Uterus (tissue), 3 donors: ENCODE measurements at regions not wholly inside any gene's neighbourhood (a gene's known extent, or its start where the extent isn't known, plus 50 kb on each side); places are given as distances from the start of the nearest gene placed in this dataset.

ENCODE experiments used
- DNase-seq, 2 donors: peaks; one replicate each; pipeline ENCODE4 v3.0.0-alpha.2; 2019 to 2020
- H3K27ac ChIP-seq, 2 donors: fragments of 200-600 bp; sonication (generic); 1 replicate in 1 of 2; 2 replicates in 1 of 2; pipeline ENCODE4 v1.5.1; 2016 to 2018
- H3K27me3 ChIP-seq, 2 donors: fragments of 200-600 bp; sonication (generic); one replicate each; pipeline ENCODE4 v1.5.1; 2018 to 2019; ENCODE audit warnings: control low read depth in 1 of 2
- H3K36me3 ChIP-seq, 2 donors: fragments of 200-600 bp; sonication (generic); one replicate each; pipeline ENCODE4 v1.5.1; 2019; ENCODE audit warnings: control low read depth in 1 of 2
- H3K4me1 ChIP-seq, 2 donors: fragments of 200-600 bp; sonication (generic); one replicate each; pipeline ENCODE4 v1.5.1; 2018 to 2019; ENCODE audit warnings: control low read depth in 1 of 2
- H3K4me3 ChIP-seq, 2 donors: fragments of 200-600 bp; sonication (generic); 1 replicate in 1 of 2; 2 replicates in 1 of 2; pipeline ENCODE4 v1.5.1; 2018 to 2019; ENCODE audit warnings: mild to moderate bottlenecking in 1 of 2
- H3K9me3 ChIP-seq, 2 donors: fragments of 200-600 bp; sonication (generic); one replicate each; pipeline ENCODE4 v1.5.1; 2019; ENCODE audit warnings: control low read depth in 1 of 2
- CTCF ChIP-seq, 4 experiments: fragments of 200-600 bp in 2 of 4; fragments of 450-650 bp in 2 of 4; sonication (generic) in 2 of 4; IDR thresholded peaks; one replicate each; pipeline ENCODE4 v1.5.1; 2016 to 2019; ENCODE audit warnings: antibody characterized with exemption in 4 of 4, mild to moderate bottlenecking in 2 of 4, moderate library complexity in 1 of 4
- POLR2A ChIP-seq, 2 donors: fragments of 450-650 bp; IDR thresholded peaks; one replicate each; pipeline ENCODE4 v1.6.1; 2016; ENCODE audit warnings: antibody characterized with exemption in 2 of 2, mild to moderate bottlenecking in 1 of 2, moderate library complexity in 1 of 2
- intact Hi-C: fragments of 100-400 bp; cut with DNase I; formaldehyde crosslinking; loops from one replicate; pipeline ENCODE4 v1.15.1; 2023; ENCODE audit warnings: low total_unique reads
- donor health status: DM: yes; HTN: yes; CAD: no.

- no peaks in the 10 kb centered on the region for H3K27me3 ChIP-seq
- H3K4me1 ChIP-seq = no peaks in the 10 kb centered on the region
- no peak for TF ChIP-seq POLR2A (IDR thresholded peaks at IDR 0.05)
- TF ChIP-seq CTCF (IDR thresholded peaks at IDR 0.05) = no peak
- intact Hi-C loops = no loop called here
- no peaks in the 10 kb centered on the region for H3K9me3 ChIP-seq
- H3K27ac ChIP-seq = no peak overlapping the region
- no peaks in the 10 kb centered on the region for H3K36me3 ChIP-seq
- no peak for DNase-seq
- H3K4me3 ChIP-seq = no peak overlapping the region
Measured at GRCh38 chr5:165187815-165188214, 1682.4 kb downstream of the MAT2B start.

- no peaks in the 10 kb centered on the region for H3K9me3 ChIP-seq
- no peaks in the 10 kb centered on the region for H3K4me1 ChIP-seq
- no peak overlapping the region for H3K4me3 ChIP-seq
- TF ChIP-seq POLR2A (IDR thresholded peaks at IDR 0.05) (no peak), CTCF (IDR thresholded peaks at IDR 0.05) (no peak)
- H3K27me3 ChIP-seq = no peaks in the 10 kb centered on the region
- no peaks in the 10 kb centered on the region for H3K36me3 ChIP-seq
- H3K27ac ChIP-seq = no peak overlapping the region
- intact Hi-C loops = no loop called here
- no peak for DNase-seq
Measured at GRCh38 chr5:165188556-165189175, 1683.2 kb downstream of the MAT2B start.

GRCh38 chr5:165196961-165197360, 1691.5 kb downstream of the MAT2B start:
- no peak for TF ChIP-seq CTCF (IDR thresholded peaks at IDR 0.05)
- no peak for TF ChIP-seq POLR2A (IDR thresholded peaks at IDR 0.05)
- intact Hi-C loops = no loop called here
- no peak for DNase-seq
- Histone ChIP-seq H3K27ac (no peak overlapping the region), H3K4me3 (no peak overlapping the region), H3K9me3 (no peaks in the 10 kb centered on the region), H3K27me3 (no peaks in the 10 kb centered on the region), H3K36me3 (peaks cover 0 to 3% of the 10 kb centered on the region in 2 donors), H3K4me1 (no peaks in the 10 kb centered on the region)

GRCh38 chr5:165201369-165201768, 1696.0 kb downstream of the MAT2B start:
- Histone ChIP-seq H3K27ac (no peak overlapping the region), H3K9me3 (no peaks in the 10 kb centered on the region), H3K36me3 (peaks cover 0 to 3% of the 10 kb centered on the region in 2 donors), H3K4me3 (no peak overlapping the region), H3K4me1 (no peaks in the 10 kb centered on the region), H3K27me3 (no peaks in the 10 kb centered on the region)
- intact Hi-C loops = no loop called here
- no peak for DNase-seq
- no peak for TF ChIP-seq CTCF (IDR thresholded peaks at IDR 0.05)

- H3K27me3 ChIP-seq = no peaks in the 10 kb centered on the region
- H3K4me3 ChIP-seq = no peak overlapping the region
- no peak overlapping the region for H3K27ac ChIP-seq
- DNase-seq = no peak
- intact Hi-C loops = no loop called here
- TF ChIP-seq POLR2A (IDR thresholded peaks at IDR 0.05) = no peak
- no peak for TF ChIP-seq CTCF (IDR thresholded peaks at IDR 0.05)
- no peaks in the 10 kb centered on the region for H3K4me1 ChIP-seq
- peaks cover 0 to 3% of the 10 kb centered on the region in 2 donors for H3K36me3 ChIP-seq
- H3K9me3 ChIP-seq = no peaks in the 10 kb centered on the region
Measured at GRCh38 chr5:165201771-165202518, 1696.5 kb downstream of the MAT2B start.
